HL-60 (cell line): ENCODE measurements at regions not wholly inside any gene's neighbourhood (a gene's known extent, or its start where the extent isn't known, plus 50 kb on each side); places are given as distances from the start of the nearest gene placed in this dataset.

Experiments used
- CTCF ChIP-seq: IDR thresholded peaks from one replicate; pipeline ENCODE4 v1.5.1; 2011; ENCODE audit warnings: low read length, control low read depth, inconsistent platforms; ENCODE audit not compliant: insufficient read depth
- SPI1 ChIP-seq: IDR thresholded peaks from 2 replicates; pipeline ENCODE4 v1.6.1; 2012; ENCODE audit warnings: low read depth, mild to moderate bottlenecking, borderline replicate concordance

DNA sequence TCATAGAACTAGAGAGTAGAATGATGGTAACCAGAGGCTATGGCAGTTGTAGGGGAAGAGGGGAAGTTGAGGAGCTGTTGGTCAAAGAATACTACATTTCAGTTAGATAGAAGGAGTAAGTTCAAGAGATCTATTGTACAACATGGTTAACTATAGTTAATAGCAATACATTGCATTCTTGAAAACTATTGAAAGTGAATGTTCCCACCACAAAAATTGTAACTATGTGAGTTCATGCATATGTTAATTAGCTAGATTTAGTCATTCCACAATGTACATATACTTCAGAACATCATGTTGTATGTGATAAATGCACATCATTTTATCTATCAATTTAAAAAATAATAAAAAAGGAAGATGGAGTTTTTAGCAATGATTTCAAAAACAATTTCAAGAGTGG, 125.3 kb upstream of the IL15 start:
- TF ChIP-seq CTCF, result no peak
- no peak for TF ChIP-seq SPI1
